ENCODE measurements at regions not wholly inside any gene's neighbourhood (a gene's known extent, or its start where the extent isn't known, plus 50 kb on each side); places are given as distances from the start of the nearest gene placed in this dataset.
A peak's percentile ranks its signal among the peaks of the same experiment; 100 is the strongest.

DNA sequence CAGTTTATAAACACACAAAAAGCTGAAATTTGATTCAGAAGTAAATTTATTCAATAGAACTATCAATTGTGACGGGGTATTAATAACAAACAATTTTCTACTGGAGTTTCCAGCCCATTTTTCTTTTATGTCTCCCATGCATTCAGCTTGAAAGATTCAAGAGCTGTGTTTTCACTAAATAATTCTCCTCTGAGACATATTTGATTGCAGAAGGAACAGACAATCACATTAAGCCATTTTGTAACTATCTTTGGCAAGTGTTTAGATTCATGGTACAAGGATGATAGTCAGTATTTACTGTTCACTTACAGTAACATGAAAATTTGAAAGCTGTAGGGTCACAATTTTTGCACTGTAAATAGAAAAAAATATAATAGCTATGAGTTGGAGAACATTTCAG lies 198.4 kb upstream of the TACR3 start:
- no peaks in the 10 kb centered on the region for H3K36me3 ChIP-seq
- no peak for ATAC-seq
- H3K27me3 ChIP-seq: peaks cover 0 to under 1% (median 0%) of the 10 kb centered on the region in 7 donors
- TF ChIP-seq, protein P1, sequence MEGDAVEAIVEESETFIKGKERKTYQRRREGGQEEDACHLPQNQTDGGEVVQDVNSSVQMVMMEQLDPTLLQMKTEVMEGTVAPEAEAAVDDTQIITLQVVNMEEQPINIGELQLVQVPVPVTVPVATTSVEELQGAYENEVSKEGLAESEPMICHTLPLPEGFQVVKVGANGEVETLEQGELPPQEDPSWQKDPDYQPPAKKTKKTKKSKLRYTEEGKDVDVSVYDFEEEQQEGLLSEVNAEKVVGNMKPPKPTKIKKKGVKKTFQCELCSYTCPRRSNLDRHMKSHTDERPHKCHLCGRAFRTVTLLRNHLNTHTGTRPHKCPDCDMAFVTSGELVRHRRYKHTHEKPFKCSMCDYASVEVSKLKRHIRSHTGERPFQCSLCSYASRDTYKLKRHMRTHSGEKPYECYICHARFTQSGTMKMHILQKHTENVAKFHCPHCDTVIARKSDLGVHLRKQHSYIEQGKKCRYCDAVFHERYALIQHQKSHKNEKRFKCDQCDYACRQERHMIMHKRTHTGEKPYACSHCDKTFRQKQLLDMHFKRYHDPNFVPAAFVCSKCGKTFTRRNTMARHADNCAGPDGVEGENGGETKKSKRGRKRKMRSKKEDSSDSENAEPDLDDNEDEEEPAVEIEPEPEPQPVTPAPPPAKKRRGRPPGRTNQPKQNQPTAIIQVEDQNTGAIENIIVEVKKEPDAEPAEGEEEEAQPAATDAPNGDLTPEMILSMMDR (IDR thresholded peaks at IDR 0.05): no peak
- no peaks in the 10 kb centered on the region for H3K4me1 ChIP-seq
- no peak overlapping the region for H3K27ac ChIP-seq
- H3K9me3 ChIP-seq: no peaks in the 10 kb centered on the region
- no peak for DNase-seq
- WGBS, 2 donors: 75 to 86% methylated on average over 1 of the region's 1 CpG
- intact Hi-C loops (cut with DNase I): no loop called here
- no peak overlapping the region for H3K4me3 ChIP-seq

DNA sequence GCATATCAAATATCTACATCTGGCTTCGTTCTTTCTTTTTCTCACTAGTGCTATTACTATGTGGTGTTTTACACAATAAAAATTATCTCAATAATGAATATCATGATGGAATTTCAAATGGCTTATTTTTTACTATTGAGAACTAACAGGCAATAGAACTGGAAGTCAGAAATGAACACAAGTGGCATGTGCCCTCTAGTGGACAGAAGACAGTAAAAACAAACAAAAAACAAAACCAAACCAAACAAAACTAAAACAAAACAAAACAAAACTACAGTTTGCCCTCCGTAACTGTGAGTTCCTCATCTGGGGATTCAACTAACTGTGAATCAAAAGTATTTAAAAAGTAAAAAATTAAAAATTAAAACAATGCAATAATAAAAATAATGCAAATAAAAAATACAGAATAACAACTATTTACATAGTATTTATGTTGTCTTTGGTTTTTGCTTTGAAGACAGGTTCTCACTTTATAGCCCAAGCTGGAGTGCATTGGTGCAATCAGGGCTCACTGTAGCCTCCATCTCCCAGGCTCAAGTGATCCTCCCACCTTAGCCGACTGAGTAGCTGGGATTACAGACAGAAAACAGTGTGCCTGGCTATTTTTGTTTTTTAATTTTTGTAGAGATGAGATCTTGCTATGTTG lies 195.6 kb upstream of the TACR3 start:
- no peaks in the 10 kb centered on the region for H3K36me3 ChIP-seq
- H3K4me1 ChIP-seq: no peaks in the 10 kb centered on the region
- TF ChIP-seq, protein P1 (IDR thresholded peaks at IDR 0.05): peak in 7 of 9 donors; percentile 38 to 58 (median 46)
- H3K4me3 ChIP-seq: no peak overlapping the region
- 24% methylated on average over 3 of the region's 3 CpGs for WGBS, 2 donors
- ATAC-seq (no peak), DNase-seq (no peak)
- intact Hi-C loops (cut with DNase I): no loop called here
- peaks cover 0 to 3% (median 0%) of the 10 kb centered on the region in 7 donors for H3K27me3 ChIP-seq
- no peak overlapping the region for H3K27ac ChIP-seq
- no peaks in the 10 kb centered on the region for H3K9me3 ChIP-seq

- WGBS, 2 donors: 74% methylated on average over 2 of the region's 2 CpGs
- TF ChIP-seq, protein P1 (IDR thresholded peaks at IDR 0.05): no peak
- Histone ChIP-seq H3K4me1 (no peaks in the 10 kb centered on the region), H3K36me3 (no peaks in the 10 kb centered on the region), H3K27me3 (no peaks in the 10 kb centered on the region), H3K27ac (no peak overlapping the region), H3K4me3 (no peak overlapping the region), H3K9me3 (no peaks in the 10 kb centered on the region)
- ATAC-seq (no peak), DNase-seq (no peak)
- intact Hi-C loops (cut with DNase I): no loop called here
These were observed 187.6 kb upstream of the TACR3 start for GRCh38 chr4:103907414-103907813.

DNA sequence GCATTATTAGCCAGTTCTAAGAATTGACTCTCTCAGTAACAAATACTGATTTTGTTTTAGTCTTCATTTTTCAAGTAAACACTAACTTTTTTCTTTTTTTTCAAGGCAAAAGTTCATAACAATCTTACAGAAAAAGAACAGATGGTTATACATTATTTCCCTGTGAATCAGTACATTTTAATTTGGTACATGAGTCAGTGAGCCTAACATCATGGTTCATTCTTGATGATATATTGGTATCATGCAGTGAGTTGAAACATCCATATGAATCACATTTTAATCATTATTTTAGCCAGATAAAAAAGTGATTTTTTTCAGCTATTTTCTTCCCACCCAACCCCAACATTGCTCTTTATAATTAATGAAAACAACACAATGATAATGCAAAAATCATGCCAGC lies 184.3 kb upstream of the TACR3 start:
- Histone ChIP-seq H3K36me3 (no peaks in the 10 kb centered on the region), H3K9me3 (peaks cover 0 to 10% (median 0%) of the 10 kb centered on the region in 11 donors), H3K27ac (no peak overlapping the region), H3K4me1 (no peaks in the 10 kb centered on the region), H3K27me3 (no peaks in the 10 kb centered on the region), H3K4me3 (no peak overlapping the region)
- DNase-seq (no peak), ATAC-seq (no peak)
- intact Hi-C loops (cut with DNase I): no loop called here
- TF ChIP-seq, protein P1 (IDR thresholded peaks at IDR 0.05): no peak

Data from heart right ventricle (tissue), 16 donors.